SU-DHL-6 (cell line): ENCODE measurements at regions not wholly inside any gene's neighbourhood (a gene's known extent, or its start where the extent isn't known, plus 50 kb on each side); places are given as distances from the start of the nearest gene placed in this dataset.
"Not testable (repeated sequence)": the region's sequence is repeated elsewhere in the genome, so short reads cannot be mapped to it uniquely, and the experiment has no call there.

Source experiments
- EZH2phosphoT487 ChIP-seq: fragments of 200-600 bp; sonication (generic), shearing (Covaris generic); conservative IDR thresholded peaks from 2 replicates; pipeline ENCODE4 v1.6.1; 2018; ENCODE audit warnings: mild to moderate bottlenecking, antibody characterized with exemption, low read length, moderate library complexity, mixed read lengths
- TF ChIP-seq, protein P1 (sequence below): fragments of 200-600 bp; sonication (generic); IDR thresholded peaks from one replicate; pipeline ENCODE4 v1.5.1; 2017; ENCODE audit warnings: antibody characterized with exemption, mild to moderate bottlenecking, low read length, moderate library complexity; ENCODE audit not compliant: insufficient read depth, poor library complexity, severe bottlenecking

DNA sequence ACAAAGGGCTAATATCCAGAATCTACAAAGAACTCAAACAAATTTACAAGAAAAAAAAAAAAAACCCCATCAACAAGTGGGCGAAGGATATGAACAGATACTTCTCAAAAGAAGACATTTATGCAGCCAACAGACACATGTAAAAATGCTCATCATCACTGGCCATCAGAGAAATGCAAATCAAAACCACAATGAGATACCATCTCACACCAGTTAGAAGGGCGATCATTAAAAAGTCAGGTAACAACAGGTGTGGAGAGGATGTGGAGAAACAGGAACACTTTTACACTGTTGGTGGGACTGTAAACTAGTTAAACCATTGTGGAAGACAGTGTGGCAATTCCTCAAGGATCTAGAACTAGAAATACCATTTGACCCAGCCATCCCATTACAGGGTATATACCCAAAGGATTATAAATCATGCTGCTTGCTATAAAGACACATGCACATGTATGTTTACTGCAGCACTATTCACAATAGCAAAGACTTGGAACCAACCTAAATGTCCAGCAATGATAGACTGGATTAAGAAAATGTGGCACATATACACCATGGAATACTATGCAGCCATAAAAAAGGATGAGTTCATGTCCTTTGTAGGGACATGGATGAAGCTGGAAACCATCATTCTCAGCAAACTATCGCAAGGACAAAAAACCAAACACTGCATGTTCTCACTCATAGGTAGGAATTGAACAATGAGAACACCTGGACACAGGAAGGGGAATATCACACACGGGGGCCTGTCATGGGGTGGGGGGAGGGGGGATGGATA lies 222.4 kb upstream of the RUNX1 start:
- TF ChIP-seq, protein P1, sequence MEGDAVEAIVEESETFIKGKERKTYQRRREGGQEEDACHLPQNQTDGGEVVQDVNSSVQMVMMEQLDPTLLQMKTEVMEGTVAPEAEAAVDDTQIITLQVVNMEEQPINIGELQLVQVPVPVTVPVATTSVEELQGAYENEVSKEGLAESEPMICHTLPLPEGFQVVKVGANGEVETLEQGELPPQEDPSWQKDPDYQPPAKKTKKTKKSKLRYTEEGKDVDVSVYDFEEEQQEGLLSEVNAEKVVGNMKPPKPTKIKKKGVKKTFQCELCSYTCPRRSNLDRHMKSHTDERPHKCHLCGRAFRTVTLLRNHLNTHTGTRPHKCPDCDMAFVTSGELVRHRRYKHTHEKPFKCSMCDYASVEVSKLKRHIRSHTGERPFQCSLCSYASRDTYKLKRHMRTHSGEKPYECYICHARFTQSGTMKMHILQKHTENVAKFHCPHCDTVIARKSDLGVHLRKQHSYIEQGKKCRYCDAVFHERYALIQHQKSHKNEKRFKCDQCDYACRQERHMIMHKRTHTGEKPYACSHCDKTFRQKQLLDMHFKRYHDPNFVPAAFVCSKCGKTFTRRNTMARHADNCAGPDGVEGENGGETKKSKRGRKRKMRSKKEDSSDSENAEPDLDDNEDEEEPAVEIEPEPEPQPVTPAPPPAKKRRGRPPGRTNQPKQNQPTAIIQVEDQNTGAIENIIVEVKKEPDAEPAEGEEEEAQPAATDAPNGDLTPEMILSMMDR, result not testable (repeated sequence)
- TF ChIP-seq EZH2phosphoT487, result not testable (repeated sequence)
